Thymus (tissue), 11 donors: ENCODE measurements at regions not wholly inside any gene's neighbourhood (a gene's known extent, or its start where the extent isn't known, plus 50 kb on each side); places are given as distances from the start of the nearest gene placed in this dataset.

Experiments
- DNase-seq, 9 donors: peaks; one replicate each; pipeline ENCODE4 v3.0.0-alpha.2; 2013; ENCODE audit warnings: low spot score in 9 of 9, low read depth in 6 of 9, missing footprints in 1 of 9
- H3K27ac ChIP-seq, 2 donors: one replicate each; pipeline ENCODE4 v1.5.1; 2013; ENCODE audit warnings: control low read depth in 1 of 2, low read depth in 1 of 2, low read length in 1 of 2, mild to moderate bottlenecking in 1 of 2, moderate library complexity in 1 of 2
- H3K27me3 ChIP-seq, 2 donors: one replicate each; pipeline ENCODE4 v1.5.1; 2013; ENCODE audit warnings: low read length in 1 of 2; ENCODE audit not compliant: control insufficient read depth in 2 of 2, insufficient read depth in 1 of 2
- H3K36me3 ChIP-seq, 2 donors: one replicate each; pipeline ENCODE4 v1.5.1; 2013; ENCODE audit warnings: low read length in 1 of 2, mild to moderate bottlenecking in 1 of 2, moderate library complexity in 1 of 2; ENCODE audit not compliant: control insufficient read depth in 2 of 2, insufficient read depth in 2 of 2
- H3K4me1 ChIP-seq, 2 donors: one replicate each; pipeline ENCODE4 v1.5.1; 2013; ENCODE audit warnings: low read length in 2 of 2; ENCODE audit not compliant: control insufficient read depth in 2 of 2, insufficient read depth in 2 of 2
- H3K4me3 ChIP-seq, 2 donors: one replicate each; pipeline ENCODE4 v1.5.1; 2013; ENCODE audit warnings: low read length in 2 of 2, control low read depth in 1 of 2, mild to moderate bottlenecking in 1 of 2
- H3K9me3 ChIP-seq, 2 donors: one replicate each; pipeline ENCODE4 v1.5.1; 2013; ENCODE audit warnings: low read length in 1 of 2, mild to moderate bottlenecking in 1 of 2; ENCODE audit not compliant: control insufficient read depth in 2 of 2, insufficient read depth in 1 of 2
- WGBS: extraction: QIAGEN DNeasy Blood & Tissue Kit; methylation state at CpG from one replicate; pipeline ENCODE4 v1.1.7; 2013; 5-methylcytosine and 5-hydroxymethylcytosine counted together
- donor health status: healthy.

DNA sequence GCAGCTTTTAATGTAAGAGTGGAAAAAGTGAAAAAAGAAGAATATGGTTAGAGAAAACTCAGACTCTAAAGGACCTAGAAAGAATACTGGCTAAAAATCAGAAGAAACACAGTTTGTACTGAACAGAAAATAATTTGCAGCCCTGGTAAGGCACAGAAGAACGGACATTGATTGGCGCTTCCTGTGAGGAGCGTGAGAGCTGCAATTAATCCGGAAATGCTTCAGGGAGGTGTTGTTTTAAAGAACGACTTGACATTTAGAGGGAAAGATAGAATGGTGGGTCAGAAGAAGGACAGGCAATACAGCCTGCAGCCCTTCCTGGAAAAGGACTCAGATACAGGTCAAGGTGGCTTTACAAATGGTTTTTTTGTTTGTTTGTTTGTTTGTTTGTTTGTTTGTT is 151.3 kb upstream of the TSC22D2 start:
- H3K27me3 ChIP-seq: no peaks in the 10 kb centered on the region
- WGBS: 80% methylated on average over 5 of the region's 5 CpGs
- no peaks in the 10 kb centered on the region for H3K9me3 ChIP-seq
- DNase-seq: no peak
- no peaks in the 10 kb centered on the region for H3K4me1 ChIP-seq
- no peak overlapping the region for H3K27ac ChIP-seq
- no peak overlapping the region for H3K4me3 ChIP-seq
- no peaks in the 10 kb centered on the region for H3K36me3 ChIP-seq

DNA sequence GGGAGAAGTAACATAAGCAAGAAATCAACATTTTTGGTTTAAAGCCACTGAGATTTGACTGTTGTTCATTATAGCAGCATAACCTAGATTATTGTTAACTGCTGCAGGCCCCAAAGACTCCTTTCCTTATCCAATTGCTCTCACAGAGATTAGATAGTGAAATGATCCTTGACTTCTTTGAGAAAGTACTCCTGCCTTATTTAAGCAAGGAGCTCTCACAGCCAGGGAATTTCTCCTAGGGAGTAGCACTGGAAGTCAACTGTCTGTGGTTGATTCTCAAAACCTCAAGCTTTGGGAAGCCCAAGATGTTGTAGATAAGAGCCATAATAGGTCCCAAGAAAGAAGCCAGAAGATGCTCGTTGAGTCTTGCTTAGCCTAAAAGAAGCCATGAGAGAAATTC is 151.8 kb upstream of the TSC22D2 start:
- DNase-seq: no peak
- 88% methylated on average over 1 of the region's 1 CpG for WGBS
- H3K36me3 ChIP-seq: no peaks in the 10 kb centered on the region
- H3K9me3 ChIP-seq: no peaks in the 10 kb centered on the region
- no peak overlapping the region for H3K27ac ChIP-seq
- H3K4me3 ChIP-seq: no peak overlapping the region
- H3K27me3 ChIP-seq: no peaks in the 10 kb centered on the region
- H3K4me1 ChIP-seq: no peaks in the 10 kb centered on the region

DNA sequence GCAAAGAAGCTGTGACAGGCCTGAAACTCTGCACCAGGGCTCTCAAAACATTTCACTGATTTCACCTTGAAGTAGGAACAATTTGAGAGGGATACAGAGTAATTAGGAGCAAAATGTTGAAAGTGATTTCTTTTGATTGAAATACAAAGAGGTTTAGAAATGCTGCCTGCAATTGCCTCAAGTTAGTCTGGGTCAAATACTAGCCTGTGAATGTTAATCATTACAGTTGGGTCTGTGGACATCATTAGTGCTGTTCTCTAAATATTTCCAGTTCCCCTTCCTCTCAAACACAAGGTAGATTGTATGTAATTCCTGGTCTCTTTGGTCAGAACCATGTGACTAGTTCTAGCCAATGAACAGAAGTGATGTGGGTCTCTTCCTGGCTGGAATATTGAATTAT is 152.3 kb upstream of the TSC22D2 start:
- Histone ChIP-seq H3K9me3 (no peaks in the 10 kb centered on the region), H3K36me3 (no peaks in the 10 kb centered on the region), H3K27ac (no peak overlapping the region), H3K4me3 (no peak overlapping the region), H3K27me3 (no peaks in the 10 kb centered on the region), H3K4me1 (no peaks in the 10 kb centered on the region)
- no peak for DNase-seq

DNA sequence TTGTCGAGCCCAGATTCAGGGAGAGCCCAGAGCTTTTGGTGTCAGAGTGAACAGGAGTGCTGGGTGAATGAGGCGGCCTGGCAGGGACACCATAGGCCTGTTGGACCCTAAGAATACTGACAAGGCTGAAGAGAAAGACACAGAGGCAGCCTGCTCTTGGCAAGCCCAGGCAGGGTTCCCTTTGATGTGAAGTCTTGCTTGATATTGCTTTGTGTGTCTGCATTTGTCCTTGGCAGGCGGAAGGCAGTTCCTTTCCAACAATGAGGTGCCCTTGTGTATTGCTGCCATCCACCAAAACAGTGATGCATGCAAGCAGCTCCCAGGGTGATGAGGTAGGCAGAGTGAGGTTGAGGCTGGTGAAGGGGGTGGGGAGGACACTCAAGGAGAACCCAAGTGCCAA is 152.7 kb upstream of the TSC22D2 start:
- H3K36me3 ChIP-seq: no peaks in the 10 kb centered on the region
- H3K4me1 ChIP-seq: no peaks in the 10 kb centered on the region
- no peaks in the 10 kb centered on the region for H3K9me3 ChIP-seq
- 89% methylated on average over 3 of the region's 3 CpGs for WGBS
- peak overlapping the region in 1 of 2 donors; percentile 33 for H3K27ac ChIP-seq
- H3K27me3 ChIP-seq: no peaks in the 10 kb centered on the region
- DNase-seq: peak in 2 of 9 donors; percentile 2 to 21
- no peak overlapping the region for H3K4me3 ChIP-seq

GRCh38 chr3:150254309-150254708 is 153.8 kb upstream of the TSC22D2 start:
- Histone ChIP-seq H3K4me1 (no peaks in the 10 kb centered on the region), H3K27me3 (no peaks in the 10 kb centered on the region), H3K27ac (no peak overlapping the region), H3K36me3 (no peaks in the 10 kb centered on the region), H3K4me3 (no peak overlapping the region), H3K9me3 (no peaks in the 10 kb centered on the region)
- no peak for DNase-seq
- WGBS: 95% methylated on average over 4 of the region's 4 CpGs

- Histone ChIP-seq H3K4me1 (no peaks in the 10 kb centered on the region), H3K27ac (no peak overlapping the region), H3K36me3 (no peaks in the 10 kb centered on the region), H3K9me3 (no peaks in the 10 kb centered on the region), H3K4me3 (no peak overlapping the region), H3K27me3 (no peaks in the 10 kb centered on the region)
- DNase-seq: no peak
- WGBS: 11% methylated on average over 3 of the region's 3 CpGs
These were observed 154.5 kb upstream of the TSC22D2 start for GRCh38 chr3:150253622-150254021.

DNA sequence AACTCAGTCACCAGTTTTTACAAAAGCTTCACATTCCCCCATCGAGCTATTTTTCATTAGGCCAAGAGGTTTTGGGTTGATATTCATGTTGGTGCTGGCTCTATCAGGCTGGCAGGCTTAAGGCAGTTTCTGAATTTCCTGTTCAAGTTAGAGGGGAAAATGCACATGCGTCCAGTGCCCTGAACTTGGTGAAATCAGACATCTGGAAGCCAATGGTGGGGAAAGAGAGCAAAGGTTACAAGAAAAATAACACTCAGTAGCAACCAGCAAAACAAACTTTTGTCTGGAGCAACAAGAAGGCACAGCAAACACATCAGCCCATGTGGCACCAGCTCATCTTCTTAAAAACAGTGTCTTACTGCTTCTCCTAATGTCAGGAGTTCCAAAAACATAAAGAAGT is 155.6 kb upstream of the TSC22D2 start:
- Histone ChIP-seq H3K27ac (no peak overlapping the region), H3K4me1 (no peaks in the 10 kb centered on the region), H3K27me3 (no peaks in the 10 kb centered on the region), H3K9me3 (no peaks in the 10 kb centered on the region), H3K36me3 (no peaks in the 10 kb centered on the region), H3K4me3 (no peak overlapping the region)
- WGBS: 64% methylated on average over 2 of the region's 2 CpGs
- DNase-seq: no peak

- no peak overlapping the region for H3K27ac ChIP-seq
- DNase-seq: no peak
- no peaks in the 10 kb centered on the region for H3K27me3 ChIP-seq
- WGBS: 94% methylated on average over 5 of the region's 5 CpGs
- no peak overlapping the region for H3K4me3 ChIP-seq
- no peaks in the 10 kb centered on the region for H3K4me1 ChIP-seq
- no peaks in the 10 kb centered on the region for H3K36me3 ChIP-seq
- no peaks in the 10 kb centered on the region for H3K9me3 ChIP-seq
These were observed 156.7 kb upstream of the TSC22D2 start for GRCh38 chr3:150251187-150252062.

- H3K36me3 ChIP-seq: no peaks in the 10 kb centered on the region
- H3K4me3 ChIP-seq: no peak overlapping the region
- no peaks in the 10 kb centered on the region for H3K9me3 ChIP-seq
- WGBS: 95% methylated on average over 7 of the region's 7 CpGs
- H3K4me1 ChIP-seq: no peaks in the 10 kb centered on the region
- DNase-seq: no peak
- no peaks in the 10 kb centered on the region for H3K27me3 ChIP-seq
- H3K27ac ChIP-seq: no peak overlapping the region
These were observed 158.2 kb upstream of the TSC22D2 start for GRCh38 chr3:150249779-150250470.
